ENCODE measurements at regions not wholly inside any gene's neighbourhood (a gene's known extent, or its start where the extent isn't known, plus 50 kb on each side); places are given as distances from the start of the nearest gene placed in this dataset.

DNA sequence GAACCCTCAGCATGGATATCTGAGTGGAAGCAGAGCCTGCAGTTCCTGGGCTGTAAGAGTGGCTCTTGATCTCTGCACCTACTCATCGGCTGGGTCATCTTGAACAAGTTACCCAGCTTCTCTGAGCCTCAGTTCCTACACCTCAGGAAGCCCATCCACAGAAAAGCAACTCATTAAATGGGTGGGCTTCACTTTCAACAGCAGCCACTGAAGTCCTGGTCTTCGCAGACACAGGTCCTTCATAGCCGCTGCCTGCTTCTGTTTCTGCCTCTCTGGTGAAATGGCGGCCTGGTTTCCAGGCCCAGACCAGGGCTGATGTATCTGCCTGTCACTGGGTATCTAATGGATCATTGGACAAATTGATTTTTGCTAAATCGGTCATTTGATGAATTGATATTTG is 571.4 kb downstream of the PTPRU start (continued):
- no peak for TF ChIP-seq ELF1 (IDR thresholded peaks at IDR 0.05; ENCODE audit: borderline replicate concordance, low read depth)

DNA sequence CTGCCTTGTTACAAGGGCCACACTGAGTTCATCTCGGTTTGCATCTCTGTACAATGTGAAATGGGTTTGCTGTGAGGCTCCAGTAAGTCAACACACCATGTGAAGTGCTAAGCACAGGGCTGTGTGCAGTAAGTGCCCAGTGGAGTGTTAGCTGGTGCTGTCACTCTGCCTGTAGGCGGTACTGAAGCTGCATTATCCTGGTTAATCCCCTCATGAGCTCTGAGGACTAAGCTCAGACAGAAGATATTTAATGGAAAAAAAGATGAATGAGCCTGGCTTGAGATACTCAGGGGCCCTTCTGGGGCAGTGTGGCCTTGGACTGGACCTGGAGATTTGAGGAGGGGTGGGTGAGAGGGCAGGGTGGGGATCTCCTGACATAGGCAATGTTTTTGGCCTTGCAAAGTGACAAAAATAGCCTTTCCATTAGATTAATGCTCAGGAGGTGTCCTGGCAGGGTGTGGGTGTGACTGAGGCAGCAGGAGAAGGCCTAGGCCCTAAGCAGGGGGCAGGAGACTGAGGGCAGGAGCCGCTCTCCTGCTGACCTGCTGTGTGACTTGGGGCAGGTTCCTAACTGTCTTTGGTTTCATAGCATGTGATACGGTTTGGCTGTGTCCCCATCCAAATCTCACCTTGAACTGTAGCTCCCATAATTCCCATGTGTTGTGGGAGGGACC is 570.5 kb downstream of the PTPRU start:
- no peak overlapping the region for H3K4me3 ChIP-seq (replicated peaks in 1 of 2; ENCODE audit: low read depth in 1 of 2, low read length in 2 of 2)
- no peaks in the 10 kb centered on the region for H3K4me1 ChIP-seq (ENCODE audit: control insufficient read depth in 1 of 2, insufficient read depth in 2 of 2, low read length in 2 of 2)
- intact Hi-C loops (cut with micrococcal nuclease), result no loop called here
- no peak overlapping the region for H3K27ac ChIP-seq (ENCODE audit: low read depth, low read length)
- H3K9me2 ChIP-seq (ENCODE audit: insufficient read depth), result no peaks in the 10 kb centered on the region
- H3K79me2 ChIP-seq (ENCODE audit: insufficient read depth, low read length), result no peaks in the 10 kb centered on the region
- no peak for ATAC-seq
- no TSS peak for BruUV-seq (replicated peaks)
- no peak overlapping the region for H3K9ac ChIP-seq (ENCODE audit: low read length)
- H3K4me2 ChIP-seq (ENCODE audit: low read length), result no peak overlapping the region
- H4K20me1 ChIP-seq (ENCODE audit: insufficient read depth), result no peaks in the 10 kb centered on the region
- H3K36me3 ChIP-seq (ENCODE audit: control insufficient read depth in 1 of 2, insufficient read depth in 2 of 2, low read length in 2 of 2), result no peaks in the 10 kb centered on the region
- no peak for TF ChIP-seq POLR2A (IDR thresholded peaks at IDR 0.05; ENCODE audit: borderline replicate concordance, extremely low read depth, insufficient read depth, insufficient read length)
- H3K9me3 ChIP-seq (ENCODE audit: control insufficient read depth in 1 of 2, insufficient read depth in 1 of 2, low read depth in 1 of 2, low read length in 2 of 2), result no peaks in the 10 kb centered on the region
- no peak for DNase-seq (ENCODE audit: low read depth, low spot score)
- CTCF ChIA-PET, result no interaction called here
- POLR2A ChIA-PET, result no interaction called here
- no peak overlapping the region for H2AFZ ChIP-seq (ENCODE audit: low read depth, low read length, poor library complexity, severe bottlenecking)
- RAD21 ChIA-PET (ENCODE audit: low non-redundant PET in 1 of 2, low total read pairs in 2 of 2, uncharacterized antibody in 2 of 2, unreplicated experiment in 2 of 2), result no interaction called here
- H3K27me3 ChIP-seq (ENCODE audit: insufficient read depth, low read length), result no peaks in the 10 kb centered on the region

DNA sequence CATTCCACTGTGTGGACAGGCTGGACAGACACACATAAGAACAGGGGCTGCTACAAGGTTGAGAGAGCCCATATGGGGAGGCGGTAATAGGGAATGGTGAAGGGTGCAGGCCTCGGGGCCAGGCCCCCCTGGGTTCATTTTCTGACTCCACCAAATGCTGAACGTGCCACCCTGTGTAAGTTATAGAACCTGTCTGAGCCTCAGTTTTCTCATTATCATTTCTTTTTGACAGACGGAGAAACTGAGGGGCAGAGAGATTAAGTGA is 569.5 kb downstream of the PTPRU start:
- TF ChIP-seq EZH2phosphoT487 (IDR thresholded peaks at IDR 0.05; ENCODE audit: borderline replicate concordance) (no peak), EGR1 (IDR thresholded peaks at IDR 0.05; ENCODE audit: low read depth) (no peak), ZFX (IDR thresholded peaks at IDR 0.05) (no peak)
- Histone ChIP-seq H4K20me1 (ENCODE audit: insufficient read depth) (no peaks in the 10 kb centered on the region), H3K4me3 (replicated peaks in 1 of 2; ENCODE audit: low read depth in 1 of 2, low read length in 2 of 2) (no peak overlapping the region), H3K27me3 (ENCODE audit: insufficient read depth, low read length) (no peaks in the 10 kb centered on the region), H3K27ac (ENCODE audit: low read depth, low read length) (no peak overlapping the region), H3K4me2 (ENCODE audit: low read length) (no peak overlapping the region), H2AFZ (ENCODE audit: low read depth, low read length, poor library complexity, severe bottlenecking) (no peak overlapping the region), H3K79me2 (ENCODE audit: insufficient read depth, low read length) (no peaks in the 10 kb centered on the region), H3K36me3 (ENCODE audit: control insufficient read depth in 1 of 2, insufficient read depth in 2 of 2, low read length in 2 of 2) (no peaks in the 10 kb centered on the region), H3K4me1 (ENCODE audit: control insufficient read depth in 1 of 2, insufficient read depth in 2 of 2, low read length in 2 of 2) (peaks cover 0 to 2% of the 10 kb centered on the region in 2 experiments; a peak in 2 of 4 replicates), H3K9ac (ENCODE audit: low read length) (no peak overlapping the region), H3K9me2 (ENCODE audit: insufficient read depth) (no peaks in the 10 kb centered on the region), H3K9me3 (ENCODE audit: control insufficient read depth in 1 of 2, insufficient read depth in 1 of 2, low read depth in 1 of 2, low read length in 2 of 2) (no peaks in the 10 kb centered on the region)
- POLR2A ChIA-PET, result no interaction called here
- DNase-seq (ENCODE audit: low read depth, low spot score), result no peak
- BruUV-seq (replicated peaks), result no TSS peak
- intact Hi-C loops (cut with micrococcal nuclease), result no loop called here
- ATAC-seq, result no peak
- CTCF ChIA-PET, result no interaction called here
- RAD21 ChIA-PET (ENCODE audit: low non-redundant PET in 1 of 2, low total read pairs in 2 of 2, uncharacterized antibody in 2 of 2, unreplicated experiment in 2 of 2), result no interaction called here

Data from HCT116 (cell line).